ENCODE measurements at regions not wholly inside any gene's neighbourhood (a gene's known extent, or its start where the extent isn't known, plus 50 kb on each side); places are given as distances from the start of the nearest gene placed in this dataset.
"Not testable (repeated sequence)": the region's sequence is repeated elsewhere in the genome, so short reads cannot be mapped to it uniquely, and the experiment has no call there.

DNA sequence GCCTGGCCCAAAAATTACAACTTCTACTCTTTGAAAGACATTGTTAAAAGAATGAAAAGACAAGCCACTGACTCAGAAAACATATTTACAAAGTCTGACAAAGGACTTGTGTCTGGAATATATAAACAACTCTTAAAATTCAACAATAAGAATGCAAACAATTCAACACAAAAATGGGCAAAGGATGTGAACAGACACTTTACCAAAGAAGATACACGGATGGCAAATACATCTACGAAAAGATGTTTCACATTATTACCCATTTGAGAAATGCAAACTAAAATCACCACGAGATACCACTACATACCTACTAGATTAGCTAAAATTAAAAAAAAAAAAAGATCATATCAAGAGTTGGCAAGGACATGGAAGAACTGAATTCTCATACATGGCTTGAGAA lies 80.8 kb upstream of the METRNL start:
- Mint-ChIP-seq H3K27ac (no peak overlapping the region), H3K4me3 (no peak overlapping the region), H3K36me3 (ENCODE audit: low read depth) (peaks cover 44% of the 10 kb centered on the region), H3K27me3 (no peaks in the 10 kb centered on the region), H3K4me1 (ENCODE audit: low read depth) (no peaks in the 10 kb centered on the region), H3K9me3 (peaks cover 16% of the 10 kb centered on the region)
- DNase-seq, result no peak

DNA sequence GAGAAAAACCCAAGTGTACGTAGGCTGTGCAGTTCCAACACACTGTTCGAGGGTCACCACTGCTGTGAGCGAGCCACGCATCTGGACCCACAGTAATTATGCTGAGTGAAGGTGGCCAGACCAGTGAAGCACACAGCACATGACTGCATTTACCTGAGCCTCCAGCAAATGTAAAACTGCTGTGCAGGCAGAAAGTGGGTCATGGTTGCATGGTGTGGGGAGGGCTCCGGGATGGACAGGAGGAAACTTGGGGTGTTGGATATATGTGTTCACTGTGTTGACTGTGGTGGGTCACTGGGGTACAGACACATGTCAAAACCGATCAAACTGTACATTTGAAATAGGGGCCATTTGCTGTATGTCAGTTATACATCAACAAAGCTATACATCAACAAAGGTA lies 78.7 kb upstream of the METRNL start:
- Mint-ChIP-seq H3K27me3 (no peaks in the 10 kb centered on the region), H3K4me3 (no peak overlapping the region), H3K9me3 (peaks cover 4% of the 10 kb centered on the region), H3K27ac (no peak overlapping the region), H3K4me1 (ENCODE audit: low read depth) (no peaks in the 10 kb centered on the region), H3K36me3 (ENCODE audit: low read depth) (peaks cover 41% of the 10 kb centered on the region)
- DNase-seq, result no peak

DNA sequence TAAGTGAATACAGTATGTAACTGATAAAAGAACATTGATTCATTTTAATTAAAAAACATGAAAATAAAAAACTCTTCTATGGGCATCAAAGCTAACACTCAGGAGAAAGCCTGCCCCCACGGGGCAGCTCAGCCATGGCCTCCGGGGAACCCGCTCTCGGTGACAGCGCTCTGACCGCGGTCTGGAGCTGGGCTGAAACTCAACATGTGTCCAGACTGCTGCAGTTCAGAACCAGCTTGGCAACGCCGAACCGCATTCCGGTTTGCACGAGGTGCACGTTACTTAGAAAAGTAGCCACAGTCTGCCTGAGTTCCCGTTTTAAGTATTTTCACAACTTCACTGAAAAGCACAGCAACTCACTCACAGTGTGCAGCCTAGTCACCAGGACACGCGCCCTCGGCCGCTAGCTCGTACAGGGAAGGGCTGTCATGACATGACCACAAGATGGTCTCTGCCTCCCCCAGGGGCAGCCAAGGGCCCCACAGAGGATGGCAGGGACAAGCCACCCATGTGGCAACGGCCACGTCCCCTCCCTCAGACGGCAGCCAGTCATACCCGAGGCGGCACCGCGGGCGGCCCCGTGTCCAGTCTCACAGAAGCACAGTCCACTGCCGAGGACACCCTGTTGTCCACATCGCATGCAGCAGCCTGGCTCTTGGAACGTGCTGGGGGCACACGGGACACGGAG lies 77.1 kb upstream of the METRNL start:
- no peaks in the 10 kb centered on the region for H3K4me1 Mint-ChIP-seq (ENCODE audit: low read depth)
- no peak for DNase-seq
- no peak overlapping the region for H3K27ac Mint-ChIP-seq
- peaks cover 4% of the 10 kb centered on the region for H3K9me3 Mint-ChIP-seq
- H3K27me3 Mint-ChIP-seq, result no peaks in the 10 kb centered on the region
- H3K4me3 Mint-ChIP-seq, result no peak overlapping the region
- H3K36me3 Mint-ChIP-seq (ENCODE audit: low read depth), result peaks cover 55% of the 10 kb centered on the region

DNA sequence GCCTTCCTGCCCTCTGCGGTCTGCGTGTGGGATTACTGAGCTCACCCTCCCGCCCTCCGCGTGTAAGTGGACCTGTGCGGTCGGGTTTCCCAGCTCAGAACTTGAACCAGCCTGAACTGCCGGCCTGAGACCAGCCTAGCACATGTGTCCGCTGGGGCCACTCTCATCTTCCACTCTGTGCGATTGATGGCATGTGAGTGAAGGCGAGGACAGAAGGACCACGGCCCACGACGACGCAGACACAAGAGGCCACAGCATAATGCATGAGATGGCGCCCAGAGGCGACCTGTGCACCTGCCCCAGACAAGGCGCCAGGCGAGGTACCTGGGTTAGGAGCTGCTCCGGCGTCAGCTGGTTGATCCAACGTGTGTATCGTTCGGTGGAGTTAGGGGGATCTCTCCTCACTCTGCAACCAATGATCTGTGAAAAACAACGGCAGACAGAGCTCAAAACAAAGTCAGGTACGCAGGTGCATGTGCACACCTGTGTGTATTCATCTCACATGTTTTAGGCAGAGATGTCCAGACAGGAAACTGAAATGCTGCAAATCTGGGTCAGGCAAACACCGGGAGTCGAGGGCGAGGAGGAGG lies 74.5 kb upstream of the METRNL start:
- H3K4me1 Mint-ChIP-seq (ENCODE audit: low read depth), result no peaks in the 10 kb centered on the region
- peak overlapping the region; percentile 30 for H3K27ac Mint-ChIP-seq
- peaks cover 46% of the 10 kb centered on the region for H3K36me3 Mint-ChIP-seq (ENCODE audit: low read depth)
- H3K9me3 Mint-ChIP-seq, result no peaks in the 10 kb centered on the region
- DNase-seq, result no peak
- H3K4me3 Mint-ChIP-seq, result no peak overlapping the region
- H3K27me3 Mint-ChIP-seq, result no peaks in the 10 kb centered on the region

DNA sequence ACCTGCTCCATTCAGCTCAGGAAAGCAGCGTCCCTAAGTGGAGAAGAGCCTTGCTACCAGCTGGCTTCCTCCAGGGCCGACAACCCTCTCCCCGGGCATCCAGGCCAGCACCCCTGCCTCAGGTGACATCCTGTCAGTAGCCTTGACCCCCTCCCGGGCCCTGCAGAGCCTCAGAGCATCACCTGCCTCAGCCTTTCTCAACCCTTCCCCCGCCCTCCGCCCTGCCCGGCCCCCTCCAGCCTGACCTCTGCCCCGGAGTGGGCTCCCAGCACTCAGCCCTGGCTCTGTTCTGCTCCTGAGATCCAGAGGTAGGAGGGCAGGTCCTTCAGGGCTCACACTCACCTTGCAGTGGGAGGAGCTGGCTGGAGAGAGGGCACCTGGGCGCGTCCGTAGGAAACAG lies 73.8 kb upstream of the METRNL start:
- DNase-seq, result no peak
- no peak overlapping the region for H3K27ac Mint-ChIP-seq
- peaks cover 41% of the 10 kb centered on the region for H3K36me3 Mint-ChIP-seq (ENCODE audit: low read depth)
- H3K4me1 Mint-ChIP-seq (ENCODE audit: low read depth), result no peaks in the 10 kb centered on the region
- H3K9me3 Mint-ChIP-seq, result no peaks in the 10 kb centered on the region
- no peaks in the 10 kb centered on the region for H3K27me3 Mint-ChIP-seq
- no peak overlapping the region for H3K4me3 Mint-ChIP-seq

DNA sequence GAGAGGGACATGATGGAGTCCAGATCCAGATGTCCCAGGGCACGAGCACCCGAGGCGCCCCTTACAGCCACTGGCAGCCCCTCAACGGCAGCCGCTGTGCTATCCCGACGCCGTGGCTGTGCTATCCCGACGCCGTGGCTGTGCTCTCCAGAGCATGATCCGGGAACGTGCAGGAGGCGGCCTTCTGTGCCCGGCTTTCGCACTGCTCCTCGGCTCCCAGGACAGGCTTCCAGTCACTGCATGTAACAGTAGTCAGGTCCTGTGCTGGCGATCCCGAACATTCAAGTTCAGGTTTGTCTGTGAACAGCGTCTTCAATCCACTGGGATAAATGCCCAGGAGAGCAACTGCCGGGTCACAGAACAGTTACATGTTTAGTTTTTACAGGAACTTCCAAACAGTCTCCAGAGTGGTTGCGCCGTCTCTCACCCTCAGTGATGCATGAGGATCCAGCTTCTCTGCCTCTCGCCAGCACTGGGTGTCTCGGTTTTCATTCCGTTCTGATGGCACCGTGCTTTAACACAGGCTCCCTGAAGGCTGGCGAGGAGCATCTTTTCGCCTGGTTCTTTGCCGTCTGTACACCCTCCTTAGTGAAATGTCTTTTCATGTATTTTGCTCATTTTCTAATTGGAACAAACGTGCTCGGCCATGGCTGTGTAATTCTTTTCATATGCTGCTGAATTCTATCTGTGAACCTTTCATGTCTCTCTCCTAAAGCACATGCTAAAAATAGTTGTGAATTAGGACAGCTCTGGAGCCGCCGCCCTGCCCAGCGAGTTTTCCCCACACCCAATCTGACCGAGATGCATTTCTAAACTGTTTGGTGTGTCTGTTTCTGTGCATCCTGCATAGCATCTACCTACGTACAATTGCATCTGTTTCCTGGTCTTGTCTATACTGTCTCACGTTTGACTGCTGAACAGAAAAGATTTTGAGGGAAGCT lies 72.6 kb upstream of the METRNL start:
- Mint-ChIP-seq H3K36me3 (ENCODE audit: low read depth) (peaks cover 35% of the 10 kb centered on the region), H3K27ac (no peak overlapping the region), H3K4me1 (ENCODE audit: low read depth) (no peaks in the 10 kb centered on the region), H3K9me3 (no peaks in the 10 kb centered on the region), H3K27me3 (no peaks in the 10 kb centered on the region), H3K4me3 (no peak overlapping the region)
- no peak for DNase-seq

DNA sequence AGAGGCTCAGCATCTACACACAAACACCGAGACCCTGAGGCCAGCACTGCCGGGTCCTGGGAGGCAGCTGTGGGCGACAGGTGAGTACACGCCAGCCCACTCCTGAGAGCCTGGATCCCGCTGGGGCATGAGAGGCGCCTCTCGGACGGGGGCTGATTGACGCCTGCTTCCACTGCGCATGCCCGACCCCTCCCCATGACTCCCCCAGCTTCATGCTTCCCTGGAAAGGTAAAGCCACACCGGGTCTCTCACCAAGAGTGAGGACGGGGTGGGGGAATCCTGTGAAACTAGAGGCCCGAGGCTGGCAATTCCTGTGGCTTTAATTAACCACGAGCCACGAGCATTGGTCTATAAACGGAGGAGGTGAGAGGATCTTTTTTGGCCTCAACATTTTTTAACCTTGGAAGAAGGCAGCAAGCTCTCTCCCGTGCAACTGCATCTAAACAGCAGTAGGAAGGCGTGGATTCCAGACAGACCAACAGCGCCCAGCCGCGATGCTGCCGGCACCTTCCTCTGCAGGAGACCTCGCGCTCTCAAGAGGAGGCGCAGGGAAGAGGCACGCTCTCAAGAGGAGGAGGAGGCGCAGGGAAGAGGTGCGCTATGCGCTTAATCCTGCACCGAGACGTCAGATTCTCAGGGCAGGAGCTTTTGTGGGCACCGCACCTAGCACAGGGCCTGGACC lies 71.8 kb upstream of the METRNL start:
- no peaks in the 10 kb centered on the region for H3K27me3 Mint-ChIP-seq
- H3K4me3 Mint-ChIP-seq, result no peak overlapping the region
- no peaks in the 10 kb centered on the region for H3K4me1 Mint-ChIP-seq (ENCODE audit: low read depth)
- no peak overlapping the region for H3K27ac Mint-ChIP-seq
- DNase-seq, result no peak
- H3K9me3 Mint-ChIP-seq, result no peaks in the 10 kb centered on the region
- peaks cover 30% of the 10 kb centered on the region for H3K36me3 Mint-ChIP-seq (ENCODE audit: low read depth)

DNA sequence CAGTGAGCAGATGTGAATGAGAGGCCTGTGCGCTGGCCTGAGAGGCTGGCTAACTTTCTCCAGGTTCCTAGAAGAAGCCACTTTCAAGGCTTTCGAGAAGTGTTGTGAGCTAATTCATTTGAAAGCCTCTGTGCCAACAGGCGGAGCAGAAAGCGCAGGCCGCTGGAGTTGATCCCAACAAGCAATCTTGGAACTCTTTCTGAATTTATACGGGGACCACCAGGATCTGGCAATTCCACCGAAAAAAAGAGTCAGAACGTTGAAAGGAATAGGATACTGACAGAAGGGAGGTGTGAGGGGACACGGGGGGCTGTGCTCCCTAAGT lies 71.3 kb upstream of the METRNL start:
- Mint-ChIP-seq H3K27me3 (no peaks in the 10 kb centered on the region), H3K36me3 (ENCODE audit: low read depth) (peaks cover 32% of the 10 kb centered on the region), H3K4me1 (ENCODE audit: low read depth) (no peaks in the 10 kb centered on the region), H3K4me3 (no peak overlapping the region), H3K27ac (no peak overlapping the region), H3K9me3 (no peaks in the 10 kb centered on the region)
- DNase-seq, result no peak

DNA sequence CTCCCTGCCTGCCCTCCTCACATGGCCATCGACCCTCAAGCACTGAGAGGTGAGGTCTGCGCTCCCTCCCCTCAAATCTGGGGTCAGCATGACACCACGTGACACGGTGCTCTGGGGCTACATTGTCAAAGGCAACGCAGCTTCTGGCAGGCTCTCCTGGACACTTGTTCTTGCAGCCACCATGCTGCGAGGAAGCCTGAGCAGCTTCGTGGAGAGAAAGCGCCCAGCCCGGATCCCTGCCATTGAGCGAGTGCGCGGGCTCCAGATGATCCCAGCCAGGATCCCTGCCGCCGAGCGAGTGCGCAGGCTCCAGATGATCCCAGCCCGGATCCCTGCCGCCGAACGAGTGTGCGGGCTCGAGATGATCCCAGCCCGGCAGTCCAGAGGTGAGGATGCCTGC lies 70.9 kb upstream of the METRNL start:
- Mint-ChIP-seq H3K36me3 (ENCODE audit: low read depth) (peaks cover 32% of the 10 kb centered on the region), H3K4me3 (no peak overlapping the region)

DNA sequence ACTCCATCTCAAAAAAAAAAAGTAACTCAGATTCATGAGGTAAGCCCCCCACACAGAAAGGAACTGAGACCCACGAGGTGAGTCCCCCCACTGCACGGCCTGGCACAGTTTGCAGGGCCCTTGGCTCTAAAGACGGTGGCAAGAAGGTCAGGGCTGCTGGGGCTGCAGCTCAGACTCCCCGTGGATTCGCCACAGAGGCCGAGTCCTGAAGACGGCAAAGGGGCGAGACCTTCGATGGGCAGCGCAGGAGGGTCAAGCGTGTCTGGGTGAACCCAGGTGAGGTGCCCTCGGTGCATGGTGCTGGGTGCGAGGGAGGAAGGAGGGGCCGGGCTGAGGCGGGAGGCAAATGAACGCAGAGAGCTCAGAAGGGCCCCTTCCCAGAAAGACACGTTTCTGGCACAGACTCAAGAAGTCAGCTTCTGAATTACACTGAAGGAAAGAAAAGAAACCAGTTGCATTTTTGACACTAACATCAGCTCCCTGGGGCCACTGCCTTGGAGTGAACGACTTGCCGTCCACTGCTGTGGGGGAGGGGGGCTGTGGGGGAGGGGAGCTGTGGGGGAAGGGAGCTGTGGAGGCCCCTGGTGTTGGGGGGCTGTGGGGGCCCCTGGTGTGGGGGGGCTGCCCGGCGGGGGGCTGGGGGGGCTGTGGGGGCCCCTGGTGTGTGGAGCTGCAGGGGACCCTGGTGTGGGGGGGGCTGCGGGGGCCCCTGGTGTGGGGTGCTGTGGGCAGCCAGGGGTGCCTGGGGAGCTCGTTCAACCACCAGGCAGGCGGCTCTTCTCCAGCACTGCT lies 69.8 kb upstream of the METRNL start:
- Mint-ChIP-seq H3K4me3 (no peak overlapping the region), H3K4me1 (ENCODE audit: low read depth) (no peaks in the 10 kb centered on the region), H3K9me3 (no peaks in the 10 kb centered on the region), H3K27ac (no peak overlapping the region), H3K27me3 (no peaks in the 10 kb centered on the region), H3K36me3 (ENCODE audit: low read depth) (peaks cover 39% of the 10 kb centered on the region)
- no peak for DNase-seq

More for the DNA sequence above, 70.9 kb upstream of the METRNL start:
- no peak overlapping the region for H3K27ac Mint-ChIP-seq
- H3K4me1 Mint-ChIP-seq (ENCODE audit: low read depth), result no peaks in the 10 kb centered on the region
- no peaks in the 10 kb centered on the region for H3K9me3 Mint-ChIP-seq
- H3K27me3 Mint-ChIP-seq, result no peaks in the 10 kb centered on the region
- no peak for DNase-seq

DNA sequence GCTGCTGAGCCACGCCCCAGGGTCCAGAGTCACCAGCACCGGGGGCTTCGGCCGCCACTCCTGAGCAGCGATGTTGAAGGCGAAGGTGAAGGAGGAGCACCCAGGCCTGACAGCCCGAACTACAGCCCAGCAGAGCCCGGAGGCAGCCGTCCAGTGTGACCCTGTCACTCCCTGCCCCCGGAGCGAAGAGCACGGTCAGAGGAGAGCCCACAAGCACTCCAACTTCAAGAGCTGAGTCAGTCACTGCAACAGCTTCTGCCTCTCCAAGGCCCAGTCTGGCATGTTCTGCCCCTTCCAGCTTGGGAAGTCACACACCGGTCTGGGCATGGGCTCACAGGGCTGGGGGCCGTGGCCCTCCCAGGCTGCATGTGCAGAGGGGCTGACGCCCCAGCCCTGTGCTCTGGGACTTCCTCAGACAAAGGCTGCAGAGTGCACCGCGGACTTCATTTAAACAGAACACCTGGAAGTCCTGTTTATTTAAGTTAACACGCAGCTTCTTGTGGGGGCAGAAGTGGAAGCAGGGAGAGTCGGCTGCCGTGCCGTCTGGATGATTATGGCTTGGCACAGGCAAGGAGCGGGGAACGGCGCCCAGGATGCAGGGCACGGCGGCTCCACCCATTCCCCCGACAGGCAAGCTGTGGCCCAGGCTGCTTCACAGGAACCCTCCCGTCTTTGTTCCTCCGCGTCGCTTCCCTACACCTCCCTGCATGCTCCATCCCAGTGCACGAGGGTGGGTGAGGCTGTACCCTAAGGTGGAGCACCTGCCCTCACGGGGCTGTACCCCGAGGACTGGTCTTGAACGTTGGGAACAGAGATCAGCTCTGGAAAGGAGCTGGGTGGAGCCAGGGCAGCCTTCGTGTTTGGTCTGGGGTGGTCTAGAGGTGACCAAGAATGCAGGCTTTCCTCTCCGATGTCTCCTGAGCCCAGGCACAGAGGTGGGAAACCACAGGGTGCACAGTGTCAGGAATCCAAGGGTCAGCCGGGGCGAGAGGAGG lies 68.9 kb upstream of the METRNL start:
- DNase-seq, result no peak
- Mint-ChIP-seq H3K4me3 (no peak overlapping the region), H3K4me1 (ENCODE audit: low read depth) (no peaks in the 10 kb centered on the region), H3K36me3 (ENCODE audit: low read depth) (peaks cover 30% of the 10 kb centered on the region), H3K27ac (no peak overlapping the region), H3K27me3 (no peaks in the 10 kb centered on the region), H3K9me3 (no peaks in the 10 kb centered on the region)

DNA sequence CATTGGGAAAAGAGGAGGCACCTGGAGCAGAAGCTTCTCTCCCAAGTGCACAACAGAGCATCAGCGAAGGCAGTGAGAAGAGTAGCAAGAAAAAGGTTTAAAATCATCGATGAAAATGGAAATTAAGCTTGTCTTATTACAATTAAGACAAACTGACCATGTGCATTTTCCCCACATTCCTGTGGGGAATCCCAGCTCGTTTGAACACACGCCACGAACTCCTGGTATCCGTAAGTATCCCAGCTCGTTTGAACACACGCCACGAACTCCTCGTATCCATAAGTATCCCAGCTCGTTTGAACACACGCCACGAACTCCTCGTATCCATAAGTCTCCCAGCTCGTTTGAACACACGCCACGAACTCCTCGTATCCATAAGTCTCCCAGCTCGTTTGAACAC lies 67.7 kb upstream of the METRNL start:
- DNase-seq; H3K4me3 Mint-ChIP-seq; H3K27ac Mint-ChIP-seq; H3K9me3 Mint-ChIP-seq; H3K4me1 Mint-ChIP-seq (ENCODE audit: low read depth); H3K27me3 Mint-ChIP-seq: not testable (repeated sequence)
- peaks cover 20% of the 10 kb centered on the region for H3K36me3 Mint-ChIP-seq (ENCODE audit: low read depth)

DNA sequence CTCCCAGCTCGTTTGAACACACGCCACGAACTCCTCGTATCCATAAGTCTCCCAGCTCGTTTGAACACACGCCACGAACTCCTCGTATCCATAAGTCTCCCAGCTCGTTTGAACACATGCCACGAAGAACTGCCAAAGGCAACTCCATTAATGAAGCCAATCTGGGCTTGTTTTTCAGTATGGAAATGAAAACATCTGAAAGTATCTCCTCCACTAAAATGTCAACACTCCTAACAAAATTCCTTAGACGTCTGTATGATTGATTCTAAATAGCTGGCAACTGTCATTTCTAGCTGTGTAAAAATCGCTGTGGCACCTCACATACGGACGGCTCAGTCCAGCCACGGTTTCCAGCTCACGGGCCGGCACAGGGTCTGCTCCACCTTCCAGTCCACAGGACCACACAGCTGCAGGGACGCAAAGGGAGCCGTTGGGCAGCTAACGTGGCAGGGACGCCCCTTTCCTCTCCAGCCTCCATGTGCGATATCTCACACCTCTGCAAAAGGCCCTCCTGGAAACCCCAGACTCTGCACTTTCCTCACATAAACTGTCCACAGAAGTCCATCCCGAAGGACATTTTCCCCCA lies 67.1 kb upstream of the METRNL start:
- Mint-ChIP-seq H3K27me3 (no peaks in the 10 kb centered on the region), H3K9me3 (no peaks in the 10 kb centered on the region), H3K4me3 (no peak overlapping the region), H3K36me3 (ENCODE audit: low read depth) (peaks cover 19% of the 10 kb centered on the region), H3K27ac (no peak overlapping the region), H3K4me1 (ENCODE audit: low read depth) (no peaks in the 10 kb centered on the region)
- DNase-seq, result no peak
